GM18858 (cell line): ENCODE measurements at regions not wholly inside any gene's neighbourhood (a gene's known extent, or its start where the extent isn't known, plus 50 kb on each side); places are given as distances from the start of the nearest gene placed in this dataset.

ENCODE experiments used
- ATAC-seq: cut with Tn5 transposase; IDR thresholded peaks from one replicate; pipeline ENCODE4 v1.9.1; 2021; ENCODE audit not compliant: unreplicated experiment

DNA sequence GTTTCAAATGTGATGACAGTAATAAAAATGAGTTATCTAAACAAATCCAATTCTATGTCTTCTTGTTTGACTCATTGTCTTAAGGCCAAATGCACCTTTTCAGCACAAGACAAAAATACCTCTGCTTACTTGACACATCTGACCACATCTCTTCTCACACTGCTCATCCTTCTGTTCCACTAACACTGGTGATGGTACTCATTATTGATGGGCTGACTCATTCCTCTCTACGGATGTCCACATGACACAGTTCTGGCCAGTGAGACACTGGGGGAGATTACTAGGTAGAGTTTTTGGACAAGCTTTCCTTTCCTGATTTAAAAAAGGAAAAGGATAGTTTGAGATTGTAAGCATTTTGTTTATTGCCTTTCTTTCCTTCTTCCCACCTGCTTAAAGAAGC is 410.6 kb upstream of the THRB start:
- no peak for ATAC-seq

DNA sequence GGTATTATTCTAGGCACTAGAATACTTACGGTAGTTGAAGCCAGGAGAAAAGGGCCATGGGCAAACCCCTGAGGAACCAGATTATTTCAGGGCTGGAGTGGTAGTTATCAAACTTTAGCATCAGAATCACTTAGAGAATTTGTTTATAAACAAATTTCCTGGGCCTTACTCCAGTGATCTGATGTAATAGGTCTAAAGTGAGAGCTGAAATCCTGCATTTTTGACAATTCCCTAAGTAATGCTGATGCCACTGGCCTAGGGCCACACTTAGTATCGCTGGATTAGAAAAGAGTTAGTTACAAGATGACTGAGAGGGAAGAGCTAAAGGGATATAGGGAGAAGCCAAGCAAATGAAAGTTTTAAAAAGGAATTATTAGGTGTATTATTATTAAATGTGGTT is 412.5 kb upstream of the THRB start:
- ATAC-seq = no peak

DNA sequence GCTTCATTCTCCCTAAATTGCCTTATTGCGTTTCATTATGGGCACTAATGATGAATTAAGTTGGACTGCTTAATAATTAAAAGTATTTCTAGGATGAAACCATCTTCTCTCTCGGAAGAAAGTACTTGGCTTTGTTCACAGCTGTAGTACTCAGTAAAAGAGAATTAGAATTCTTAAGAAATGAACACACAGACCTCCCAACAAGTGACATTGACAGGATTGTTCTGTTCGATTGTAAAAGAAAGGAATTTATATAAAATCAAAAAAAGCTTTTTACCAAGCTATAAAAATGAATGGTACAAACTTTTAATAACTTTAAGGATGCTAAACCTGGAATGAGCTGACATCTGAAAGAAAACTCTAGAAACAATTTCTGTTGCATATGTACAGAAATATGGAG is 416.4 kb upstream of the THRB start:
- ATAC-seq = no peak

DNA sequence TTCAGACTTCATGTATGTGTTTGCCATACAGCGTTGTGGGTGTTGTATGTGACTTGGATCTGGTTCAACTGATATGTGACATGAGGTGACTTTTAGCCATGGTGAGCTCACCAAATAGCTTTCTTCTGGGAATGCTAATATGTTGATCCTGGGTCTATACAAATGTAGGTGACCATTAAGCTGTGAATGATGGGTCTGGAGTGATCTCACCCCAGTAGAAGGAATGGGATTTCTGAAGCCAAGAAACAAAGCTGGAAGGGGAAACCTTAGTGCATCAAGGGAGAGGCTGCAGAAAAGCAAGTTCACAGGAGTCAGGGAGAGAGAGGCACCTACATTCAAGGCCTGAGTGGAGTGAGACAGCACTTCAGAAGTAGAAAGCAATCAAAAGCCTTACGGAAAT is 421.0 kb upstream of the THRB start:
- no peak for ATAC-seq

DNA sequence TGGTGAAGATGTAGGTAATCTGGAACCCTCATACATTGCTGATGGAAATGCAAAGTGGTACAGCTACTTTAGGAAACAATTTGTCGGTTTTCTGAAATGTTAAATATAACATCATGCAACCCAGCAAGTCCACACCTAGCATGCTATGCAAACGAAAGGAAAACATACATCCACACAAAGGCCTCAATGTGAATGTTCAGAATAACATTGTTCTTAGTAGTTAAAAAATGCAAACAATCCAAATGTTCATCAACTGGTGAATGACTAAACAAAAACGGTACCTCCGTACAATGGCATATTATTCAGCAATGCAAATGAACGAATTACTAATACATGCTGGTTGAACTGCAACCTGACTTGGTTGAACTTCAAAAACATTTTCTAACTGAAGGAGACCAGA is 423.3 kb upstream of the THRB start:
- no peak for ATAC-seq

DNA sequence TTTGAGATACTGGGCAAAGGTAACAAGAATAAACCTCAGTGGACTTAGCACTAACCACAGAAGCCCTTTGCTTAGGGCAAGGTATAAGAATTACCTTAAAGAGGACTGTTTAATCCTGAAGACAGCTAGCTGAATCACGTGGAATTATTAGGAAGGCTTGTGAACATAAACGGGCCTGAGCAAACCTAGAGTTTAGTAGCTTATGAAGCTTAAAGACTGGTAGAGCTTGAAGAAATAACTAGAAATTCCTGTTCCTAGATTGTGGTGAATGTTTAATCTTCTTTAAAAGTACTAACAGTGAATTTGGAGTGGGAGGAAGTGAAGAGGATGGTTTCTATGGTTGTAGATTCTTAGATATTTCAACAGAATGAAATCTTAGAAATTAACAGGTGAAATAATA is 428.9 kb upstream of the THRB start:
- no peak for ATAC-seq

DNA sequence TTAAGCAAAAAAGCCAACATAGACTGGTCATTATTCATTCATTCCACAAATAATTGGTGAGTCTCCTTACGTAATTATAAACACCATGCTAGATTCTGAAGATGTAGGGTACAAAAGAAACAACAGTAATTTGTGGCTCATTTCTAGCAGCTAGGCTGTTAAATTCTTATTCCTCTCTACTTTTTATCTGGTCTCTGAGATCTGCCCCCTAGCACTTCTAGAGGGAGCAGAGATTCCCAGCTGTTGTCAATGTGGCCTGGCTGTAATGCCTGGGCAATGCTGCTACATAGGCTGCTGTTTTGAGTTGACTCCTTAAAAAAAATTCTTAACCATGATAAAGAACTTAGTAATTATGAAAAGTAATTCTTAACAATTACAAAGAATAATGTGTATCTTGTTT is 434.9 kb upstream of the THRB start:
- ATAC-seq = no peak

DNA sequence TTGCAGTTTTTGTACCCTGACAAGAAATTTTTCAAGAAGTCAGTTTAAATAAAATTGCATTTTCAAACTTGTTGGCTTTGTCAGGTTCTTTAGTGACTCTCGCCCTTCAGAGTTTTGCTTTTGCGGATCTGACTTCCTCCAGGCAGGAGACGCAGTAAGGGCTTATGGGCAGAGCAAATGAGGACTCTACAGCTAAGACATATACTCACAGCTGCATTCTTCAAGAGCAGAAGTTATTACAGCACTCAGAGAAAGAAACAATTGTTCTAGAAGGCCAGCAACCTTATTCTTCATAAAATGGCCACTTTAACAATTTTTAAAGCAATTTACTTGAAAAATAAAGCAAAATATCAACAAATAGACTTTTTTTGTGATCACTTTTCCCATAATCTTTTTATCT is 438.8 kb upstream of the THRB start:
- no peak for ATAC-seq

DNA sequence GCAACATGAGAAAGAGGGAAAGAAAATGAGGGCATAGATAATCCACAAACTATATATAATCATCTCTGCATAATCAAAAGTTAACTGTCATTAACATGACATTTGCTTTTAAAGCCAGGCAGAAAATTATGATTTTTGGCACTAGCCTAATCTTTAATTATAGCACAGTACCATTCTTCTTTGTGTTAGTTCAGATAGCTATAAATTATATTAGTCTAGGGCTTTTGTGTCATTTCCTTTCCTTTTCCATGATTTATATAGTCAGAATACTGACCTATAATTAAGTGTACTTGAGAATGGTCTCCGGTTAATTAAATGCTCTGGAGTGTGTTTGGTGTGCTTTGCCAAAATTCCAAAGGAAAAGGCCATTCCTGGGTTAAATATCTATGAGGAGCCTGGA is 441.9 kb upstream of the THRB start:
- ATAC-seq = no peak

DNA sequence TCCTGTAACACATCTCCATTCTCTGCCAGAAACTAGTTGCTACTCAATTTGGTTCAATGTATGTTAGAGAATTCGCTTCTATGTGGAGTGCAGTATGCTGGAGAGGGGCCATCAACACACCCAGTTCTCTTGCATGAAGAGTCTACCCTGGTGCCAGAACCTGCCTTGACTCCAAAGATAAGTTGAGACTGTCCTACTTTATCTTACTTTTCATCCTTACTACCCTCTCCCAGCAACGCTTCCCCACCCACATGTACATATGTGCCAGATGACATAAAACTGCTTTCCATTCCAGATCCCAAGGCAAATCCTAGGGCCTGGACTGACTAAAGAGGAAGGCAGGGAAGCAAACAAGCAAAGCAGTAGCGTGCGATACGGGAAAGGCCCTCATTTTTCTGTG is 442.6 kb upstream of the THRB start:
- ATAC-seq = no peak

DNA sequence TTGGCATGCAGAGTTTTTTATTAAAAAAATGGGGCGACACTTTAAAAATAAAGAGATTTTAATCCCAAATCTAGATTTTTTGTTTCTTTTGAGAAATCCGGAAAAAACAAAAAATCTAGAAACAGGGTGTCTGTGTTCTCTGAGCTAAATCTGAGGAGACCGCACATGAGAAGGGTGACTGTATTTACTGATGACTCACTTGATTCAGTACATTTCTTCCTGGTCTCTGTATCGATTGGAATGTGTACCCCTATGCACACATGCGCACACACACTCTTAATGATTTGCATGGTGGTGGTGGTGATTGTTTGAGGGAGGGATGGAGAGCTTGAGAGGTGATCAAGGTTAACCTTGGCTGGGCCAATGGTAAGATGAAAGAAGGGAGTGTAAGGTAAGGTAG is 443.1 kb upstream of the THRB start:
- no peak for ATAC-seq

DNA sequence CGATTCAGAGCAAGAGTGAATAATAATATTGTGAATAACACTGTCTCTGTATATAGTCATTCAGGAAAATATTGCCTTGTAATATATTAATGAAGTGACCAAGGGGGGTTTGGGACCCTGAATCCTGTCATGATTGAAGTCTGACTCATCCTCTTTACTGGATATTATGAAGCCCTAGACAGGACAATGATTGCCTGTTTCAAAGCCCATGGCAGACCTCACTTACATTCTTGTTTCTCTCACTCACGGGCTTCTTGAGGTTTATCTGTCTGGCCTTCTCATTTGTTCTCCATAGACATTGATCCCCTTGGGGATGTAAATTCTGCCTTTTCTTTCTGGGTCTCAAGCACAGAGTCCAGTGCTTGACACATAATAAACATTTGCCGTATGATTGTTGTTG is 449.3 kb upstream of the THRB start:
- ATAC-seq = no peak

DNA sequence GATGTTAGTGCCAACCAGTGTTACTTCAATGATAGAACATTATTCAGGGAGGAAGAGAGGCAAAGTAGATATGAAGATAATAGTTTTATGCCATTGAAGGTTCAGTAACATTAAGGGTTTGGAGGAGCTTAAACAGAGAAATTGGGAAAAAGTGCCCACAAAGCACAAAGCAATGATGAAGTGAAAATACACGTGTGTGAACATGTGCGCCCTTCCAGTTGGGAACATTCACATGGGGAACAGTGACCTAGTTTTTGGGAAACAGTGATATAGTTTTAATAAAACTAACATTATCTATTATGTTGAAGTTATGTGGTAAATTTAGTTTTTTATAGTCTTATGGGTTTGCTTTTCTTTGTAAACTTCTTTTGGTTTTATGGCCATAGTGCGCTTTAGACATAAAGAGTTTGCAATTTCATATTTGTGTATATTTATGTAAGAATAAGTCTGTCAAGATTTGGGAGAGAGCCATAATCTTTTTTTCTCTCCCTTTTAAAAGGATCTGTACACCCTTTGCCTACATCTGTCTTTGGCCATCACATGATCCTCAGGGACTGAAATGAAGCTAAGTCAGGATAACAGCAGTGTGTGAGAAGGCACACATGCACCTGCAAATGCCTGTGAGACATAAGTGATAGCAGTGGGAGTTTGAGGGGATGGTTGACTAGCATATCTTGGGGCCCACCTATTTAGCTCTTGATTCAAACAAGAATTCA is 450.3 kb upstream of the THRB start:
- ATAC-seq = no peak

DNA sequence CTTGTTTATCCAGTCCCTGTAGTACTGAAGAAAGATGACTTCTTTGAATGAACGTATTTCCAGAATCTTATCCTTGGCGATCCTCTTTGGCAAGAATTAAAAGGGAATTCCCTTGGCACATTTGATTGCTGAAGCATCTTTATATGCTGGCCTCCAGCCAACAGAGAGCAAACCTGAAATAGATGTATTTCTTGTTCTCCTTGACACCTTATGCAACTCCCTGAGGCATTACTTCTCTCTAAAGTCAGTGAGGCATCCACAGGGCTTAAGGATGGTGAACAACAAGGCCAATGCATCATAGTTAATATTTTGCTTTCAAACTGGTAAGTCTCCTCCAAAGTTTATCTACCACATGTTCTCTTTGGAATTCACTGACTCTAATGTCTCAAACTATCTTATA is 450.9 kb upstream of the THRB start:
- no peak for ATAC-seq

DNA sequence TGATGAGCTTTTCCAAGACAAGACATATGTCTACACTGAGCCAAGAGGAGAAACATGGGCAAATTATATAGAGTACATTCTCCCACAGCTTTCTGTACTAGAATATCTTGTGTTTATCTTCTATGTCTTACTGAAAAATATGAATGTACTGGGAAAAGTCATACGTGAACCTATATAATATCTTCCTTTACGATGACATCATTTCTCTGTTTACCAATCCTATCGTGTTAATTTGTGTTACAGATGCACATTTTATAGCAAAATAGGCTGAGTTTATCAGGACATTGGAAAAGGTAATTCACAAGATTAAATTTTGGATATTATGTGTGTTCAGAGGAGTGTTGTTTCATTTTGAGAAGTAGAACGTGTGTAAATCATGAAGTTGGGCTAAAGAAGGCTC is 452.5 kb upstream of the THRB start:
- no peak for ATAC-seq

DNA sequence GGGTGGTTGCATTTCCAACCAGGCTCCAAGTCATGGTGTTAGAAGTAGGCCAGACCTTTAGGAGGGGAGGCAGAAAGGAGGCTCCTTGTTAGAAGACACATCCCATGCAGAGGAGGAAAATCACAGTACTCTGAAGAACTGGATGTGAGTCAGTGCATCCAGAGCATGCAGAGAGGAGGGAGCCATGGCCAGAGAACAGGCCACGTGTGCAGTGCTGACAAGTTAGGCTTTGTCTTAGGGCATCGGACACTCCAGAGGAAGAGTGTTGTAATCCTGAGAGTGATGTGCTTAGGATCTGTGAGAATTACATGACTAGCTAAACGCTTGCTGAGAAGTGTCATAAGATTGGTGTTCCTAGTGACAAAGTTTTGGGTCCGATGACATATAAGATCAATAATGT is 456.5 kb upstream of the THRB start:
- no peak for ATAC-seq

DNA sequence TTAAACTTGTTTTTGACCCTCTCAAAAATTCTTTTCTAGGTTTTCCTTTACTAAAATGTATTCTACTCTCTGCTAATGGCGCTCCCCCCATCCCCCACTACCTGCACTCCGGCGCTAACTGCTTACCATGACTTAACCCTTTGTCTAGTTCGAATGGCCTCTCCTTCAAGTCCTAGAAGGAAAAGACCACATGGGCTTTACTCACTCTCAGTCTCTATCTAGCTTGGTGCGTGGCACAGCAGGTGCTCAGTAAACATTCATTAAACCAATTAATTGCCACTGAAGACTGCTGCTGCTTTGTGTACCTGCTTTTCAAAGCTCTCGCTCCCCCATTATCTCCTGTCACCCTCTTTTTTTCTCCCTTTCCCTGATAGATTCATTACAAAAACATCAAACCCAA is 457.7 kb upstream of the THRB start:
- no peak for ATAC-seq

DNA sequence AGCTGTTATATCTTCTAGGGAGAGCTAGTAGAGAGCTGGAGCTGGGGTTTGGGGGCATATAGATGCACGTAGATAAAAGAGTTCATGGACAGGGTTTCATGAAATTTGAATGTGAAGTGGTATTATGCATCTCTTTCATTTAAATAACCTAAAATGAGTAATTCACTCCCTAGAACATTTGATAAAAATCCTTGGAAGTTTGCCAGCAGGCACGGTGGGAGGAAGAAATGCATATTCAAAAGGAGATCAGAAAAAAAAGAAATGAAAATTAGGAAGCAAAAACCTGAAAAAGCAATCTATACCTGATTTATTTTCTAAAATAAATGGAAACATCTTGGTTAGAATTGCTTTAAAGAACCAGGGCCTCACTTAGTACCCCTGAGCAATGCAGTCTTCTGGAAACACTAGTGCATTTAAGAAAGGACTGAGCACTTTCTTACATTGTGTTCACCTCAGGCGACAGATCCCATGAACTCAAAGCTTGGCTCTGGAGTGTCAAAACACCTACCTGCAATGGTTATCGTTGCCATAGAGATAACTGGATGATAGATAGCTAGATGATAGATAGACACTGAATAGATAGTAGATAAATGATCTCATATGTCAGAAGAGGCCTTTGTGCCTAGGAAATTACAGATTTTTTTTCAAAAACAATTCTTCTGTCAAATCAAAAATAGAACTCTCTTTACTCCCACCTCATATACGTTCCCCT is 458.6 kb upstream of the THRB start:
- no peak for ATAC-seq

DNA sequence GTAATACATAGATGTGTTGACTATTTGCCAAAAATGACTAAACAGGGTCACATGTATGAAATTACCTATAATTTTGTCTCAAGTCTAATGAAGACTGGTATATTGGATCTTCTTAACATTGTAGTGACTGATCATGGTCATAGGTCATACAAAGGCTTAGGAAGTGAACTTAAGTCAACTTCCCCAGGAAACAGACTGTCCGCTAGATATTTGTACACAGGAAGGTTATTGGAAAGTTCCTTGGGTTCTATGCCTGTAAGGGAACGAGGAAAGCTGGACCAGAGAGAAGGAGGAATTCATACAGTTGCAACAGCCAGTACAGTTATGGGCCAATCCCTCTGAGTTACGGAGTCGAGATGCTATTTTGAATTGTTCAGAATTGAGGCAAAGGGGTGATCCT is 462.0 kb upstream of the THRB start:
- no peak for ATAC-seq

DNA sequence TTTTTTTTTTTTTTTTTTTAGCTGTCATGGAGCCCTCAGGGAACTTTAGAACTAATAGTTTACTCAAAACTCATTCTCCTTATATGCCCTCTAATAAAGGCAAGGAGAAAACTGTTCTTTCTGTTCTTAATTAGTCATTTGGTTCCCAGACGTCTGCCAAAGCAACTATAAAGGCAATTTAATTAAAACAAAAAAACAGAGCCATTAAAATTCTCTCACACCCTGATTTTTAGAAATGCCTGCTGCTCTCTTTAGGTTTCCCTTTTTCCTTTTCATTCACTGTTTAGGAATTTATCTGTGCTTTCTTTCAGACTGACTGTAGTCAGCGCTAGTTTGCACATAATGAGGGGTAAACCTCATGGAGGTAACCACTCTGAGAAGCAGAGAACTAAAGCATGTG is 463.6 kb upstream of the THRB start:
- ATAC-seq = no peak

DNA sequence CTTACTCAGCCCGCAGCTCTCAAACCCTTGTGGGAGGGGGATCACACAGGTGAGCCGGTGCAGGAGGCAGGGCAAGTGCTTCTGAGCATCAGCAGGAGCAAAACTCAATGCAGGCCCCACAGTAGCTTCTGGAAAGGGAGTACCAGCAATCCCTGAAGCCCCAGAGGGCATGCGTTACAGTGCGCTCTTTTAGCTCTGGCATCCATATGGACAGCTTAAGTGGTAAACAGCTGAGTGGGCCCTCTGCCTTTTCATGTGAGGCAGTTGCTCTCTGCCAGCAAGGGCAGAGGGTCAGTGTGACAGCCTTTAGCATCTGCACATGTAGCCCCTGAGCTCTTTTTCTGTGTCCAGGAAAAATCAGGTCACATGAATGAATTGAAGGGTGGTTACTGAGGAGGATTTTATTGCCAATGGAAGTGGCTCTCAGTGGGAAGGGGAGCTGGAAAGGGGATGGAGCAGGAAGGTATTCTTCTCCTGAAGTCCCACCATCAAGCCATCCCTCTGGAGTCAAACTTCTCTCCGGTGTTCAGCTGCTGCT is 464.3 kb upstream of the THRB start:
- no peak for ATAC-seq

DNA sequence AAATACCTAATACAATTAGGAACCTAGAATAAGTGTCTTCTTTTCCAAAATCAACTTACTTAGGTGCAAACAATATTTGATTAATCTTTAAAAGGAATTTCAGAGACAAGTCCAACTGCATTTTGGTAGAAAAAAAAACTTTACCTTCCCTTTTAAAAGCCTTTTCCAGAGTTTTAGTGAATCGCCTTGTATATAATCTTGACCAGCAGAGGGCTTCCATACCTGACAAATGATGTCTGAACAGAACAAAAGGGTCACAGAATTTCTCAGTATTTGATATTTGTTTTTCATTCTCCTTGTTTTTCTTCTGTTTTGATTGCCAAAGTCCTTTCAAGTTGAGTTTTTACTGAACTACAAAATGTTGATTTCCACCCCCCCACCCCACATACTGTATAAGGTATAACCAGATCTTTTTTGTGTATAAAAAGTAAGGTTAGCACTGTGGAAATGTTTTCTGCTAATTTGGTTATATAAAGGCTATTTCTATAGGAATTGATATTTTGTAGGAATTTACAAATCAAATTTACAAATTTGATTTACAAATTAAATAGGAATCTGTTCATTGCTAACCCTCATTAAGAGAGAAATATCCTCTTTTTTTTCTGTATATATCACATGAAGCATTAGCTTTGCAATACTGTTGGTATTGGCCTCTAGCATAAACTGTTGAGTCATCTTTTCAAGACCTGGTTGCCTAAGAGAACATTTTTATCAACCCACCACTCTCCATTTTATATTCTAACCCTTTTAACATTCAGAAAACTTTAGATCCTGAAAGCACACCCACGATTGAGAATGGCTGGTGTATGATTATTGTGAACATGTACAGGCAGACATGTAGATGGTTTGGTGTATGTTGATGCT is 464.1 kb upstream of the RARB start:
- ATAC-seq = no peak
